ENCODE measurements at regions not wholly inside any gene's neighbourhood (a gene's known extent, or its start where the extent isn't known, plus 50 kb on each side); places are given as distances from the start of the nearest gene placed in this dataset.
"Not testable (repeated sequence)": the region's sequence is repeated elsewhere in the genome, so short reads cannot be mapped to it uniquely, and the experiment has no call there.

GRCh38 chr10:77727481-77727880 lies 89.9 kb upstream of the KCNMA1 start:
- DNase-seq: no peak
- no peak overlapping the region for H4K5ac ChIP-seq (ENCODE audit: low read length)
- no peaks in the 10 kb centered on the region for H3K36me3 ChIP-seq (ENCODE audit: control insufficient read depth, insufficient read depth, low read length)
- no peak overlapping the region for H2BK120ac ChIP-seq (ENCODE audit: low read depth, low read length)
- H3K56ac ChIP-seq (ENCODE audit: low read length): no peak overlapping the region
- no peaks in the 10 kb centered on the region for H3K79me1 ChIP-seq (ENCODE audit: low read length)
- no peaks in the 10 kb centered on the region for H3K79me2 ChIP-seq (ENCODE audit: control insufficient read depth, insufficient read depth, low read length)
- WGBS (ENCODE audit: extremely low coverage, insufficient coverage, low lambda C conversion rate): no CpG with 5 or more reads among the region's 3 CpGs
- no peak overlapping the region for H3K18ac ChIP-seq (ENCODE audit: low read length)
- H4K8ac ChIP-seq (ENCODE audit: low read depth, low read length): no peak overlapping the region
- no peak overlapping the region for H3K4me3 ChIP-seq (ENCODE audit: low read length)
- no peak overlapping the region for H3K9ac ChIP-seq (ENCODE audit: low read length)
- no peaks in the 10 kb centered on the region for H3K4me1 ChIP-seq (ENCODE audit: control insufficient read depth, low read depth, low read length)
- H3K4ac ChIP-seq (ENCODE audit: low read depth, low read length): no peak overlapping the region
- no peak overlapping the region for H3K27ac ChIP-seq (ENCODE audit: low read depth, low read length)
- no peak overlapping the region for H2BK5ac ChIP-seq (ENCODE audit: low read length)
- H2AK5ac ChIP-seq (ENCODE audit: low read length): no peak overlapping the region
- H3K27me3 ChIP-seq (ENCODE audit: insufficient read depth, low read length, poor library complexity): no peaks in the 10 kb centered on the region
- H3K23ac ChIP-seq (ENCODE audit: low read length): no peak overlapping the region
- H2BK15ac ChIP-seq (replicated peaks; ENCODE audit: low read depth): no peak overlapping the region
- no peak overlapping the region for H3K4me2 ChIP-seq (ENCODE audit: low read length)

GRCh38 chr10:77726732-77727131 lies 89.1 kb upstream of the KCNMA1 start:
- Histone ChIP-seq H4K5ac (ENCODE audit: low read length) (no peak overlapping the region), H3K79me2 (ENCODE audit: control insufficient read depth, insufficient read depth, low read length) (no peaks in the 10 kb centered on the region)

GRCh38 chr10:77726301-77726700 lies 88.7 kb upstream of the KCNMA1 start:
- no peak overlapping the region for H3K4me2 ChIP-seq (ENCODE audit: low read length)
- H3K56ac ChIP-seq (ENCODE audit: low read length): no peak overlapping the region
- H3K9ac ChIP-seq (ENCODE audit: low read length): no peak overlapping the region
- H2BK120ac ChIP-seq (ENCODE audit: low read depth, low read length): no peak overlapping the region
- H3K27me3 ChIP-seq (ENCODE audit: insufficient read depth, low read length, poor library complexity): no peaks in the 10 kb centered on the region
- no peak overlapping the region for H2BK5ac ChIP-seq (ENCODE audit: low read length)
- no peak overlapping the region for H4K5ac ChIP-seq (ENCODE audit: low read length)
- H3K23ac ChIP-seq (ENCODE audit: low read length): no peak overlapping the region
- H3K4me1 ChIP-seq (ENCODE audit: control insufficient read depth, low read depth, low read length): no peaks in the 10 kb centered on the region
- H3K79me1 ChIP-seq (ENCODE audit: low read length): no peaks in the 10 kb centered on the region
- H3K18ac ChIP-seq (ENCODE audit: low read length): no peak overlapping the region
- DNase-seq: no peak
- WGBS (ENCODE audit: extremely low coverage, insufficient coverage, low lambda C conversion rate): no CpG with 5 or more reads among the region's 1 CpG
- no peak overlapping the region for H2AK5ac ChIP-seq (ENCODE audit: low read length)
- no peak overlapping the region for H3K4me3 ChIP-seq (ENCODE audit: low read length)
- H2BK15ac ChIP-seq (replicated peaks; ENCODE audit: low read depth): no peak overlapping the region
- H3K79me2 ChIP-seq (ENCODE audit: control insufficient read depth, insufficient read depth, low read length): no peaks in the 10 kb centered on the region
- no peak overlapping the region for H4K8ac ChIP-seq (ENCODE audit: low read depth, low read length)
- H3K4ac ChIP-seq (ENCODE audit: low read depth, low read length): no peak overlapping the region
- H3K27ac ChIP-seq (ENCODE audit: low read depth, low read length): no peak overlapping the region
- no peaks in the 10 kb centered on the region for H3K36me3 ChIP-seq (ENCODE audit: control insufficient read depth, insufficient read depth, low read length)

More at GRCh38 chr10:77726732-77727131, 89.1 kb upstream of the KCNMA1 start:
- no peak overlapping the region for H4K8ac ChIP-seq (ENCODE audit: low read depth, low read length)
- no peak overlapping the region for H2BK5ac ChIP-seq (ENCODE audit: low read length)
- no CpG with 5 or more reads among the region's 3 CpGs for WGBS (ENCODE audit: extremely low coverage, insufficient coverage, low lambda C conversion rate)
- no peak overlapping the region for H3K56ac ChIP-seq (ENCODE audit: low read length)
- no peaks in the 10 kb centered on the region for H3K4me1 ChIP-seq (ENCODE audit: control insufficient read depth, low read depth, low read length)
- no peak overlapping the region for H3K9ac ChIP-seq (ENCODE audit: low read length)
- H3K36me3 ChIP-seq (ENCODE audit: control insufficient read depth, insufficient read depth, low read length): no peaks in the 10 kb centered on the region
- no peak overlapping the region for H3K4ac ChIP-seq (ENCODE audit: low read depth, low read length)
- no peak for DNase-seq
- H3K18ac ChIP-seq (ENCODE audit: low read length): no peak overlapping the region
- H3K23ac ChIP-seq (ENCODE audit: low read length): no peak overlapping the region
- no peak overlapping the region for H2BK15ac ChIP-seq (replicated peaks; ENCODE audit: low read depth)
- no peak overlapping the region for H3K4me3 ChIP-seq (ENCODE audit: low read length)
- no peaks in the 10 kb centered on the region for H3K79me1 ChIP-seq (ENCODE audit: low read length)
- H2AK5ac ChIP-seq (ENCODE audit: low read length): no peak overlapping the region
- no peak overlapping the region for H2BK120ac ChIP-seq (ENCODE audit: low read depth, low read length)
- H3K27me3 ChIP-seq (ENCODE audit: insufficient read depth, low read length, poor library complexity): no peaks in the 10 kb centered on the region
- no peak overlapping the region for H3K27ac ChIP-seq (ENCODE audit: low read depth, low read length)
- no peak overlapping the region for H3K4me2 ChIP-seq (ENCODE audit: low read length)

- Histone ChIP-seq H2BK120ac (ENCODE audit: low read depth, low read length) (no peak overlapping the region), H2AK5ac (ENCODE audit: low read length) (no peak overlapping the region), H3K36me3 (ENCODE audit: control insufficient read depth, insufficient read depth, low read length) (no peaks in the 10 kb centered on the region), H3K27ac (ENCODE audit: low read depth, low read length) (no peak overlapping the region), H4K5ac (ENCODE audit: low read length) (no peak overlapping the region), H3K23ac (ENCODE audit: low read length) (no peak overlapping the region), H3K56ac (ENCODE audit: low read length) (no peak overlapping the region), H2BK15ac (replicated peaks; ENCODE audit: low read depth) (no peak overlapping the region), H3K9ac (ENCODE audit: low read length) (no peak overlapping the region), H4K8ac (ENCODE audit: low read depth, low read length) (no peak overlapping the region), H3K4ac (ENCODE audit: low read depth, low read length) (no peak overlapping the region), H2BK5ac (ENCODE audit: low read length) (no peak overlapping the region), H3K18ac (ENCODE audit: low read length) (no peak overlapping the region), H3K27me3 (ENCODE audit: insufficient read depth, low read length, poor library complexity) (no peaks in the 10 kb centered on the region), H3K4me2 (ENCODE audit: low read length) (no peak overlapping the region), H3K79me2 (ENCODE audit: control insufficient read depth, insufficient read depth, low read length) (no peaks in the 10 kb centered on the region), H3K4me1 (ENCODE audit: control insufficient read depth, low read depth, low read length) (no peaks in the 10 kb centered on the region), H3K4me3 (ENCODE audit: low read length) (no peak overlapping the region), H3K79me1 (ENCODE audit: low read length) (no peaks in the 10 kb centered on the region)
- DNase-seq: no peak
- no CpG with 5 or more reads among the region's 2 CpGs for WGBS (ENCODE audit: extremely low coverage, insufficient coverage, low lambda C conversion rate)
These were observed 87.2 kb upstream of the KCNMA1 start for GRCh38 chr10:77724820-77725219.

- DNase-seq: no peak
- H3K79me2 ChIP-seq (ENCODE audit: control insufficient read depth, insufficient read depth, low read length): no peaks in the 10 kb centered on the region
- no peak overlapping the region for H3K4me3 ChIP-seq (ENCODE audit: low read length)
- H3K4me1 ChIP-seq (ENCODE audit: control insufficient read depth, low read depth, low read length): no peaks in the 10 kb centered on the region
- H2BK5ac ChIP-seq (ENCODE audit: low read length): no peak overlapping the region
- no peak overlapping the region for H3K4me2 ChIP-seq (ENCODE audit: low read length)
- H4K5ac ChIP-seq (ENCODE audit: low read length): no peak overlapping the region
- no peak overlapping the region for H3K4ac ChIP-seq (ENCODE audit: low read depth, low read length)
- no peaks in the 10 kb centered on the region for H3K36me3 ChIP-seq (ENCODE audit: control insufficient read depth, insufficient read depth, low read length)
- no peak overlapping the region for H2BK120ac ChIP-seq (ENCODE audit: low read depth, low read length)
- no peak overlapping the region for H3K9ac ChIP-seq (ENCODE audit: low read length)
- H2AK5ac ChIP-seq (ENCODE audit: low read length): no peak overlapping the region
- no peak overlapping the region for H3K18ac ChIP-seq (ENCODE audit: low read length)
- H3K79me1 ChIP-seq (ENCODE audit: low read length): no peaks in the 10 kb centered on the region
- H3K27me3 ChIP-seq (ENCODE audit: insufficient read depth, low read length, poor library complexity): no peaks in the 10 kb centered on the region
- no peak overlapping the region for H3K56ac ChIP-seq (ENCODE audit: low read length)
- no peak overlapping the region for H2BK15ac ChIP-seq (replicated peaks; ENCODE audit: low read depth)
- no peak overlapping the region for H4K8ac ChIP-seq (ENCODE audit: low read depth, low read length)
- no peak overlapping the region for H3K27ac ChIP-seq (ENCODE audit: low read depth, low read length)
- H3K23ac ChIP-seq (ENCODE audit: low read length): no peak overlapping the region
- whole genome bisulfite sequencing (ENCODE audit: extremely low coverage, insufficient coverage, low lambda C conversion rate): no CpG with 5 or more reads among the region's 5 CpGs
These were observed 85.8 kb upstream of the KCNMA1 start for GRCh38 chr10:77723376-77723775.

GRCh38 chr10:77722956-77723355 lies 85.3 kb upstream of the KCNMA1 start:
- H3K4ac ChIP-seq (ENCODE audit: low read depth, low read length); H3K79me1 ChIP-seq (ENCODE audit: low read length); H3K79me2 ChIP-seq (ENCODE audit: control insufficient read depth, insufficient read depth, low read length); H2BK5ac ChIP-seq (ENCODE audit: low read length); H3K27me3 ChIP-seq (ENCODE audit: insufficient read depth, low read length, poor library complexity); H2BK120ac ChIP-seq (ENCODE audit: low read depth, low read length); H3K27ac ChIP-seq (ENCODE audit: low read depth, low read length); H3K4me2 ChIP-seq (ENCODE audit: low read length); H3K4me1 ChIP-seq (ENCODE audit: control insufficient read depth, low read depth, low read length); H3K56ac ChIP-seq (ENCODE audit: low read length); H2AK5ac ChIP-seq (ENCODE audit: low read length); DNase-seq; H4K5ac ChIP-seq (ENCODE audit: low read length); H4K8ac ChIP-seq (ENCODE audit: low read depth, low read length); H3K36me3 ChIP-seq (ENCODE audit: control insufficient read depth, insufficient read depth, low read length); H3K18ac ChIP-seq (ENCODE audit: low read length); H2BK15ac ChIP-seq (replicated peaks; ENCODE audit: low read depth); H3K9ac ChIP-seq (ENCODE audit: low read length); H3K23ac ChIP-seq (ENCODE audit: low read length); H3K4me3 ChIP-seq (ENCODE audit: low read length): not testable (repeated sequence)
- WGBS (ENCODE audit: extremely low coverage, insufficient coverage, low lambda C conversion rate): no CpG with 5 or more reads among the region's 3 CpGs
